IPS DF 4.7 (cell line): ENCODE measurements at regions not wholly inside any gene's neighbourhood (a gene's known extent, or its start where the extent isn't known, plus 50 kb on each side); places are given as distances from the start of the nearest gene placed in this dataset.
"Not testable (repeated sequence)": the region's sequence is repeated elsewhere in the genome, so short reads cannot be mapped to it uniquely, and the experiment has no call there.

Experiments used
- DNase-seq: peaks from one replicate; pipeline ENCODE4 v3.0.0-alpha.2; 2013; ENCODE audit warnings: low spot score; ENCODE audit errors: extremely low read depth

GRCh38 chr12:30364822-30365221, 330.8 kb downstream of the IPO8 start:
- DNase-seq = no peak

GRCh38 chr12:30361145-30361544, 334.5 kb downstream of the IPO8 start:
- no peak for DNase-seq

DNA sequence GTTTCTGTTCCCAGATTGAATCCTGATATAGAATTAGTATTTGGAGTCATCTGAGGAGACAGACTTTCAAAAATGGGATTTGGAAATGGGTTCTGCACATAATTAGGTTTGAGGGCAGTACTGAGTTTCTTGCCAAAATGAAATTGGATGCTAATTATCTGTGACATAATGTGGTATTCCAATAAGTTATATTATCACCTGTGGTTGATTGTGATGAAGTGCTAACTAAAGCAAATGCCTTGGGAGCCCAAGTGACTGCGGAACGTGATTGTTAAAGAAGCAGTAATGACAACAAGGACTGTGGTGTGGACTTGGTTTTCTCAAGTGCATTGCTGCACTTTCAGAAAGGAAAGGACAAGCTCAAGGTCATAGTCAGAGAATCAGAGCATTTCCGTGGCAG, 337.0 kb downstream of the IPO8 start:
- DNase-seq = no peak

DNA sequence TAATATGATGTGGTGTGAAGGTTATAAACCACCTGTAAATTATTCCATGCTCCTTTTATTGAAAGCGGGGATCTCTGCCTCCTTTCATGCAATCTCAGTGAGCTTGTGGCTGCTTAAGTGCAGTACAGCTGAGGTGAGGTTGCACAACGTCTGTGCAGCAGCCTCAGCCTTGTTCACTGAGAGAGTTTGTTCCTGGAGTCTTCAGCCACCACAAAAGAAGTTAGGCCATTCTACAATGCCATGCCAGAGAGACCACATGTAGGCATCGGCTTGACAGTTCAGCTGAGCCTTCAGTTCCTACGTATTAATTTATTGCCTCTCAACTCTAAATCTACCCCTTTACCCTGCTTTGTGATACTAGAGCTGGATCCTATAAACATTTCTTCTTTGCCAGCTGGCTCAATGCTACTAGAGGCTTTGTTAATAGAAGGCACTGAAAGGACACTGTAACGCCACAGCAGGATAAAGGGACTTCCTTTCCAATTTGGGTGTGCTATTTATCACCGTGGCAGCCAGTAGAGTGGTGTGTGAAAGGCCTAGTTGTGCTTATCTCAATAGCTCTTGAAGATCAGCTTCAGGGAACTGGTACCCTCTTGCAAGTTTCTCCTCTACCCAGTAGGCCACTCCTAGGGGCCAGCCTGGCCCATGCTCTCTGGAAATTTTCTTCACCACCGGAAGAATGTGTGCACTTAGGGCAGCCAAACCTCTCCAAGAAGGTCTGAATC, 337.7 kb downstream of the IPO8 start:
- no peak for DNase-seq

DNA sequence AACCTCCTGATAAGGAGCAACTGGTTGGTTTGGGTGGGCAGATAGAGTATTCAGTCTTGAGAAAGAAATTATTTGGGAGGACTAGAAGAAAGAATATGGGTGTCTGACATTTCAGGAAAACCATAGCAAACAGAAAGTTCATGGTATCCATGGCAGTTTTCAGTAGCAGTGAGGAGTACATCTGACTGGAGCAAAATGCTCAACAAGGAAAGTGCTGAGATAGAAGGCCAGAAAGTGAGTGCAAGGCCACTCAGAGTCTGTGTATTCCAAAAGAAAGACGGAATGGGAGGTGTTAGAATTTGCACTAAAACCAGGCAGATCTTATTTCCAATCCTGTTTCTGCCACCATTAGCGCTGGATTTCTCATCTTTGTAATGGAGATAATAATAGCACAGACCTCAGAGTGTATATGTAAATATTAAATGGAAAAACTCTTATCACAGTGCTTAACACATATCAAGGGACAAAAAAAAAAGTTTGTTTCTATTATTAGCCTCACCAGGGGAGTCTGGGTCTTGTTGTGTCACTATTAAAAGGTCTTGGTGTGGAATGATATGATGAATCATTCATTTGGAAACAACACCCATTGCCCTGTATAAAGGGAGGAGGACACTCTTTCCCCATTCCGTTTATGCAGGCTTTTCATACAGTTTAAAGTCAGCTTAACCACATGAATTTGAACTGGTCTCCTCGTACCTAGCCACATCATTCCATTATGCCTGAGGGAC, 349.8 kb downstream of the IPO8 start:
- DNase-seq = no peak

- DNase-seq = no peak
These were observed 365.1 kb downstream of the IPO8 start for GRCh38 chr12:30330565-30330964.

DNA sequence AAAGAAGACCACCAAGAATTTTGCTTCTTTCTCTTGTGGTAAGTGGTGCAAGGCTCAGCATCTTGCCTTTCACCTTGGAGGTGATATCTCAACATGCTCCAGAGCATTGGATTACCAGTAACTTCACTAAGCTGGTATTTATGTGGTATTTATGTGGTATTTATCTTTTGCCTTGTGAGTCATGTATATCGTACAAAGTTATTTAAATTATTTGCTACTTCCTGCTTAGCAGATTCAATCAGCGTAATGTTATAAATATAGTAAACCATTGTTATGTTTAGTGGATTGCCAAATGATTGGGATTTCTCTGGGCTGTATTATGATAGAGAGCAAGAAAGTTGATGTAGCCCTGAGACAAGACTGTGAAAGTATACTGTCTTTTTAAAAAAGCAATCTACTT, 366.4 kb downstream of the IPO8 start:
- no peak for DNase-seq

DNA sequence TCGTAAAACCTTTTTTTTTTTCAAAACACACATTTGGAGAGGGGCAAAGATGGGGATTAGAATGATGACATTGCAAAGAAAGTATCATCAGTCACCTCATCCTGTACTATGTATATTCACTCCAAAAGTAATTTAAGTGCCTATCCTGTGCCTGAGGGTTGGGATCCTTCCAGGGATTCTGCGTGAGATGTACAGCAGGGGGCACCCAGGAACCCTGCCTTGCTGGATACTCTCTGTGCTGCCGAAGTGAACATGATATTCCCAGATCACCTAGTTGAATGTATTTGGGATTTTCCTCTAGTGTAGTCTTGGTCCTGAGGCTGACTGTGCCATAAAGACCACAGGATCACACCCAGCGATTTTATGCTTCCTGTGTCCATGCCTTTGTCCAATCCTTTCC, 372.7 kb downstream of the IPO8 start:
- no peak for DNase-seq

GRCh38 chr12:30320561-30320960, 375.1 kb downstream of the IPO8 start:
- no peak for DNase-seq

DNA sequence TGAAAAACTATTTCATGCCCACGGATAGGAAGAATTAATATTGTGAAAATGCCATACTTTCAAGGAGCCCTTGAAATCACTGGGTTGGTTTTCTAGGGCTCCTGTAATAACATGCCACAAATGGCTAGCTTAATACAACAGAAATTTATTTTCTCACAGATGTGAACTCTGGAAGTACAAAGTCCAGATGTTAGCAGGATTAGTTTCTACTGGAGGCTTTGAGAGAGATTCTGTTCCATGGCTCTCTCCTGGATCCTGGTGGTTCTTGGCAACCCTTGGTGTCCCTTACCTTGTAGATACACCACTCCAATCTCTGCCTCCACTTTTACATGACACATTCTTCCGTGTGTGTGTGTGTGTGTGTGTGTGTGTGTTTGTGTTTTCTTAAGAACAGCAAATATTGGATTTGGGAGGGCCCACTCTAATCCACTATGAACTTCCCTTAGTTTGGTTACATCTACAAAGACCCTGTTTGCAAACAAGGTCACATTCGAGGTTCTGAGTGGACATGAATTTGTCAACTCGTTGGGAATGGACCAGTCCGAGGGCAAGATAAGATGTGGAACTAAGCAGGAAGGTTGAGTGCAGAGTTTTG, 381.1 kb downstream of the IPO8 start:
- DNase-seq = no peak

DNA sequence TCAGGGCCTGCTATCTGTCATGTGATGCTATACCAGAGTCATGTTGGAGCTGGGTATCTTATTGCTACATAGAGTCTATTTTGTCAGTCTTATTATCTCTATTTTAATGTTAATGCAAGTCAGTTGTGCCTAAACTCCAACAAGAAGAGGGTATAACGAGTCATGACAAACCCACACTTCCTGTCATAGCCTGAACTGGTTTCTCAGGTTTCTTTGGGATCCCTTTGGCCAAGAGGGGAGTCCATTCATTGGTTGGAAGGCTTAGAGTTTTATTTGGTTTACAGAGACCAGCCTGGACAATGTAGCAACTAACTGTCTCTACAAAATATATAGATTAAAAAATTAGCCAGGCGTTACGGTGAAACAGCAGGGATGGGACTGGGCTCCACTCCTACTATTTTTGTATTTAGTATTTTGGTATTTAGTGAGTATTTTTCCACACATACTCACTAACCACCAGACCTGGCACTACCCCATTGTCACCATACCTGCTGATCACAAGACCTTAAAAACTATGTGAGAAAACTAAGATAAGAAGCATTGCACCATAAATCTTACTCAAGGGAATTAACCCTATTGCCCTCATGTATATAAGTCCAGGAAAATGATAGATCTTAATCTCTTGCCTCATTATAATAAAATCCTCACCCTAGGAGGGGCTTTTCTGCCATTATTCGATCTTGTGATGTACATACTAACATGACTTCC, 387.5 kb downstream of the IPO8 start:
- no peak for DNase-seq

- no peak for DNase-seq
These were observed 391.1 kb downstream of the IPO8 start for GRCh38 chr12:30304528-30304927.

- no peak for DNase-seq
These were observed 394.4 kb downstream of the IPO8 start for GRCh38 chr12:30301291-30301690.

DNA sequence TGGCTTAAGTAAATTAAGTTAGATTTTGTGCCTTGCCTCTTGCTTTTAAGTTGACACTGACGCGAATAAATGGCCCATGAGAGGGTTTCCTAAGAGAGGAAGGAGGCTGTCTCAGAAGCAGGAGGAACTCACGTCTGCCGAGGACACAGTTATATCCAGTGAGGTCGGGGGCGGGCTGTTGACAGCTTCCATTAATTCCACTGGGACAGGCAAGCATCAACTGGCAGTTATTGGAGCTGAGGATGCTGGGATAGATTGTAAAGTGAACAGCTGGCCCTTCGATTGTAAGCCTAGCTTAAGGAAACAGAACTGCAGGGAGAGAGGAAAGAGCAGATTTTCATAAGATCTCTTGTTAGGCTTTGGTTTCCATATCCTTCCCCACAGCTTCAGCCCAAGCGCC, 399.2 kb downstream of the IPO8 start:
- no peak for DNase-seq

DNA sequence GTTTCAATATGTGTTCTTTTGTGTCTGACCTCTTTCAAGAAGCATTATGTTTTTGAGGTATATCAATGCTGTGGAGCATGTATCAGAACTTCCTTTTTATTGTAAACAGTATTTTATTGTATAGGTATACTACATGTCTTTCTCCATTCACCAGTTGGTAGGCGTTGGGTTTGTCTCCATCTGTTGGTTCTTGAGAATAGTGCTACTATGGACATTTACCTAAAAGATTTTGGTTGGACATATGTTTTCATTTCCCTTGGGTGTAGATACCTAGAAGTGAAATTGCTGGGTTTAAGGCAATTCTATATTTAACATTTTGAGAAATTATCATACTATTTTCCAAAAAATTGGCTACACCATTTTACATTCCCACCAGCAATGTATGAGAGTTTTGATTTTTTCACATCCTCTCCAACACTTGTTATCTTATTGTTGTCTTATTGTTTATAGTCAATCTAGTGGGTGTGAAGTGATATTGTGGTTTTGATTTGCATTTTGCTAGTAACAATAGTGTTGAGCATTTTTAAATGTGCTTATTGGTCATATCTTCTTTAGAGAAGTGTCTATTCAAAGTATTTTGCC, 409.2 kb downstream of the IPO8 start:
- no peak for DNase-seq

- DNase-seq = no peak
These were observed 417.3 kb downstream of the IPO8 start for GRCh38 chr12:30278401-30278800.

DNA sequence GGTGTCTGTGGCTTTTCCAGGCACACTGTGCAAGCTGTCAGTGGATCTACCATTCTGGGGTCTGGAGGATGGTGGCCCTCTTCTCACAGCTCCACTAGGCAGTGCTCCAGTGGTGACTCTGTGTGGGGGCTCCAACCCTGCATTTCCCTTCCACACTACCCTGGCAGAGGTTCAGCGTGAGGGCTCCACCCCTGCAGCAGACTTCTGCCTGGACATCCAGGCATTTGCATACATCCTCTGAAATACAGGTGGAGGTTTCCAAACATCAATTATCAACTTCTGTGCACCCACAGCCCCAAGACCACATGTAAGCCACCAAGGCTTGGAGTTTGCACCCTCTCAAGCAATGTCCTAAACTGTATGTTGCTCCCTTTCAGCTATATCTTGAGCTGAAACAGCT, 423.2 kb downstream of the IPO8 start:
- DNase-seq = not testable (repeated sequence)

DNA sequence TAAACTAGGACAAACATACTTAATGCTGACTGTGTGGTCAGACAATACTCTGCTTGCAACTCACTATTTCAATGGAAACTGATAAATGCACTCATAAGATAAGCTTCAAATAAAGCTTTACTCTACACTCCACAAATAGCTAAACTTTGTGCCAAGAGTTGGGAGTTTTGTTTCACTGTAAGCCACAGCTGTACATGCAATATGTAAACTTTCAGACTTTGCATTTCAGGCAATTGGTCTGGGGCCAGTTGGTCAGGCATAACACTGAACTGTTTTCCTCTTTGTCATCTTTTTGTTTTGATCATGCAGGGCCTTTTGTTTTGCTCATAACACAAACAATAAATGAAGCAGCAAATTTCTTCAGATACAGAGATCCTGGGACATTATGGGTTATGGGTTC, 426.2 kb downstream of the IPO8 start:
- no peak for DNase-seq

- no peak for DNase-seq
These were observed 427.6 kb downstream of the IPO8 start for GRCh38 chr12:30268041-30268440.

DNA sequence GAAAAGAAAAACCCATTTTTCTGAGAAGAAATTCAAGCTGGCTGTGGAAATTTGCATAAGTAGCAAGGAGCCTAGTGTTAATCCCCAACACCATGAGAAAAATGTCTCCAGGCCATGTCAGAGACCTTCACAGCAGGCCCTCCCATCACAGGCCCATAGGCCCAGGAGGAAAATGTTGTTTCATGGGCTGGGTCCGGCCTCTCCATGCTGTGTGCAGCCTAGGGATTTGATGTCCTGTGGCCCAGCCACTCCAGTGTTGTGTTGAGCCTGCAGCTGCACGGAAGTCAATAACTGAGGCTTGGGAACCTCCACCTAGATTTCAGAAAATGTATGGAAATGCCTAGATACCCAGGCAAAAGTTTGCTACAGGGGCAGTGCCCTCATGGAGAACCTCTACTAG, 432.2 kb downstream of the IPO8 start:
- DNase-seq = no peak

DNA sequence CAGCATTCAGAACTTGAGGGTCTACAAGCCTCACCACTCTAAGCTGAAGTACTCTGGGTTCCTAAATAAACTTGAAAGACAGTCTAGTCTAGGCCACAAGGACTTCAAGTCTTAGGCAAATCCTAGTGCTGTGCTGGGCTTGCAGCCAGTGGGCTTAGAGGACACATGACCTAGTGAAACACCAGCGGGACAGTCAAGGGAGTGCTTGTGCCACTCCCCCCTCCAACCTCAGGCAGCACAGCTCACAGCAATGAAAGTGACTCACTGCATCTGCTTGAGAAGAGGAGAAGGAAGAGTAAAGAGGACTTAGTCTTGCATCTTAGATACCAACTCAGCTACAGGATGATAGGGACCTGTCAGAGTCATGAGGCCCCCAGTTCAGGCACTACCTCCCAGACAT, 438.1 kb downstream of the IPO8 start:
- no peak for DNase-seq

DNA sequence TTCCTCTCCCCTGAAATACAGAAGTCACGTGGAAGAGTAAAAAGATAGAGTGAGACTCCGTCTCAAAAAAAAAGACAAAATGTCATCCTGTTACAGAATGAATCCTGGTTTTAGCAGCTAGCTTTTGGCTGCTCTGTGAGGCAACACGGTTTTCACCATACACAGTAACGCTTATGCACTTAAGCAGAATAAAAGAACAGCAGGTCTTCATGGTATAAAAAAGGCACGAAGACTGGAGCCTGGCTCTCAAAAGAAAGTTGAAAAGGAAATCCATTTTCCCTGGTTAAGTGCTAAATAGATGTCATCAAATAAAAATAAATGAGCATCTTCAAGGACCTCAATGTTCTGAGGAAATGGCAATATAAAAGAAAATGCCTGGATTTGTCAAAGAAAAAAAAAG, 444.1 kb downstream of the IPO8 start:
- DNase-seq = no peak
